Kidney (tissue), 13 donors: ENCODE measurements at regions not wholly inside any gene's neighbourhood (a gene's known extent, or its start where the extent isn't known, plus 50 kb on each side); places are given as distances from the start of the nearest gene placed in this dataset.

ENCODE experiments used
- DNase-seq, 5 donors: peaks; one replicate each; pipeline ENCODE4 v3.0.0-alpha.2; 2013 to 2020
- FAIRE-seq: peaks from 2 replicates; lab custom pipeline; 2012; peaks lifted over from hg19 to GRCh38; lab: Jason Lieb, UNC
- H3K27ac ChIP-seq, 2 donors: one replicate each; pipeline ENCODE4 v1.7.0; 2013; ENCODE audit warnings: low read depth in 2 of 2, low read length in 2 of 2, inconsistent platforms in 1 of 2
- H3K27me3 ChIP-seq: one replicate; pipeline ENCODE4 v1.7.1; 2013; ENCODE audit warnings: low read length, inconsistent platforms; ENCODE audit not compliant: control insufficient read depth, insufficient read depth
- H3K36me3 ChIP-seq, 3 donors: one replicate each; pipeline versions ENCODE4 v1.7.0 to v1.7.1; 2013; ENCODE audit warnings: low read length in 3 of 3, control low read depth in 1 of 3, inconsistent platforms in 1 of 3; ENCODE audit not compliant: insufficient read depth in 3 of 3, control insufficient read depth in 2 of 3
- H3K4me1 ChIP-seq, 3 donors: one replicate each; pipeline versions ENCODE4 v1.7.0 to v1.7.1; 2013; ENCODE audit warnings: low read length in 3 of 3, inconsistent platforms in 1 of 3, low read depth in 1 of 3; ENCODE audit not compliant: control insufficient read depth in 2 of 3, insufficient read depth in 2 of 3
- H3K4me3 ChIP-seq, 3 donors: one replicate each; pipeline versions ENCODE4 v1.7.0 to v1.8.1; 2013; ENCODE audit warnings: low read length in 3 of 3, control low read depth in 1 of 3, inconsistent platforms in 1 of 3
- H3K9ac ChIP-seq, 3 donors: one replicate each; pipeline versions ENCODE4 v1.7.0 to v1.7.1; 2013; ENCODE audit warnings: low read length in 3 of 3, control low read depth in 1 of 3, inconsistent platforms in 1 of 3
- H3K9me3 ChIP-seq, 3 donors: one replicate each; pipeline versions ENCODE4 v1.7.0 to v1.7.1; 2013; ENCODE audit warnings: low read length in 3 of 3, control low read depth in 1 of 3, inconsistent platforms in 1 of 3; ENCODE audit not compliant: control insufficient read depth in 2 of 3, insufficient read depth in 1 of 3
- CTCF ChIP-seq: IDR thresholded peaks from 3 replicates; pipeline ENCODE4 v1.5.1; 2012; ENCODE audit warnings: mild to moderate bottlenecking, moderate library complexity, borderline replicate concordance; ENCODE audit not compliant: insufficient read depth; ENCODE audit errors: extremely low read depth
- intact Hi-C: fragments of 100-400 bp; cut with DNase I; formaldehyde crosslinking; loops from one replicate; pipeline ENCODE4 v1.11.1; 2022
- donor health status: control.
- donor health status: control.
- donor health status: control.
- donor health status: control.
- donor health status: control.
- donor health status: DM: yes; HTN: yes; CAD: no.
- donor health status: Normal renal cell carcinoma (clear cell type).

GRCh38 chr5:135131801-135132680 lies 98.0 kb upstream of the PITX1 start:
- Histone ChIP-seq H3K27me3 (no peaks in the 10 kb centered on the region), H3K4me3 (no peak overlapping the region), H3K36me3 (no peaks in the 10 kb centered on the region), H3K9me3 (no peaks in the 10 kb centered on the region), H3K4me1 (peaks cover 0 to 2% (median 0%) of the 10 kb centered on the region in 3 donors), H3K9ac (no peak overlapping the region), H3K27ac (no peak overlapping the region)
- FAIRE-seq (no peak), DNase-seq (peak in 1 of 5 donors; percentile 51)
- intact Hi-C loops: no loop called here
- no peak for TF ChIP-seq CTCF

GRCh38 chr5:135130261-135131215 lies 96.5 kb upstream of the PITX1 start:
- Histone ChIP-seq H3K4me1 (peaks cover 0 to 8% (median 0%) of the 10 kb centered on the region in 3 donors), H3K27ac (no peak overlapping the region), H3K4me3 (no peak overlapping the region), H3K9me3 (no peaks in the 10 kb centered on the region), H3K36me3 (no peaks in the 10 kb centered on the region), H3K9ac (no peak overlapping the region), H3K27me3 (no peaks in the 10 kb centered on the region)
- no peak for TF ChIP-seq CTCF
- DNase-seq: peak in 1 of 5 donors; percentile 31
- no peak for FAIRE-seq
- intact Hi-C loops: no loop called here

- no peak for FAIRE-seq
- H3K27me3 ChIP-seq: no peaks in the 10 kb centered on the region
- H3K9ac ChIP-seq: no peak overlapping the region
- H3K9me3 ChIP-seq: no peaks in the 10 kb centered on the region
- peak in 1 of 5 donors; percentile 45 for DNase-seq
- no peaks in the 10 kb centered on the region for H3K36me3 ChIP-seq
- intact Hi-C loops: no loop called here
- peaks cover 0 to 8% (median 0%) of the 10 kb centered on the region in 3 donors for H3K4me1 ChIP-seq
- H3K4me3 ChIP-seq: no peak overlapping the region
- H3K27ac ChIP-seq: no peak overlapping the region
- TF ChIP-seq CTCF: no peak
Observed at GRCh38 chr5:135129307-135129706, 95.3 kb upstream of the PITX1 start.
